Astrocyte (in vitro differentiated cells and primary cell): ENCODE measurements at regions not wholly inside any gene's neighbourhood (a gene's known extent, or its start where the extent isn't known, plus 50 kb on each side); places are given as distances from the start of the nearest gene placed in this dataset.

ENCODE experiments used
- DNase-seq: peaks from one replicate; pipeline ENCODE4 v3.0.0-alpha.2; 2010; ENCODE audit warnings: low read depth
- FAIRE-seq: peaks from 2 replicates; lab custom pipeline; 2011; peaks lifted over from hg19 to GRCh38; lab: Jason Lieb, UNC
- H2AFZ ChIP-seq: 2 replicates; pipeline ENCODE4 v1.6.0; 2012; ENCODE audit warnings: low read depth, low read length, inconsistent platforms
- H3K27ac ChIP-seq: 2 replicates; pipeline ENCODE4 v1.5.1; 2011; ENCODE audit warnings: low read depth, low read length, inconsistent platforms
- H3K27me3 ChIP-seq: 2 replicates; pipeline ENCODE4 v1.6.0; 2011; ENCODE audit warnings: low read length, inconsistent platforms; ENCODE audit not compliant: insufficient read depth
- H3K36me3 ChIP-seq: 2 replicates; pipeline ENCODE4 v1.5.1; 2011; ENCODE audit warnings: low read length, inconsistent platforms; ENCODE audit not compliant: insufficient read depth
- H3K4me1 ChIP-seq: 2 replicates; pipeline ENCODE4 v1.5.1; 2011; ENCODE audit warnings: low read length, inconsistent platforms; ENCODE audit not compliant: insufficient read depth
- H3K4me2 ChIP-seq: 2 replicates; pipeline ENCODE4 v1.6.0; 2012; ENCODE audit warnings: low read length, inconsistent platforms
- H3K4me3 ChIP-seq: 2 replicates; pipeline ENCODE4 v1.5.1; 2011; ENCODE audit warnings: low read depth, mild to moderate bottlenecking, low read length, inconsistent platforms; ENCODE audit not compliant: insufficient read depth
- H3K79me2 ChIP-seq: 2 replicates; pipeline ENCODE4 v1.6.0; 2012; ENCODE audit warnings: mild to moderate bottlenecking, low read length, inconsistent platforms; ENCODE audit not compliant: insufficient read depth
- H3K9ac ChIP-seq: 2 replicates; pipeline ENCODE4 v1.6.0; 2012; ENCODE audit warnings: mild to moderate bottlenecking, low read length, inconsistent platforms
- H3K9me3 ChIP-seq: 2 replicates; pipeline ENCODE4 v1.5.1; 2012; ENCODE audit warnings: low read depth, mild to moderate bottlenecking, low read length, inconsistent platforms; ENCODE audit not compliant: insufficient read depth
- H4K20me1 ChIP-seq: 2 replicates; pipeline ENCODE4 v1.6.0; 2012; ENCODE audit warnings: low read length, inconsistent platforms; ENCODE audit not compliant: insufficient read depth
- H3K27ac Mint-ChIP-seq: one replicate; pipeline ENCODE4 v1.8.0; 2021; ENCODE audit warnings: mild to moderate bottlenecking, mixed read lengths; ENCODE audit not compliant: unreplicated experiment
- H3K27me3 Mint-ChIP-seq: one replicate; pipeline ENCODE4 v1.8.0; 2021; ENCODE audit warnings: low read depth, mixed read lengths; ENCODE audit not compliant: unreplicated experiment
- H3K36me3 Mint-ChIP-seq: one replicate; pipeline ENCODE4 v1.8.0; 2021; ENCODE audit warnings: low read depth, mixed read lengths; ENCODE audit not compliant: unreplicated experiment
- H3K4me1 Mint-ChIP-seq: one replicate; pipeline ENCODE4 v1.8.0; 2021; ENCODE audit warnings: low read depth, mixed read lengths; ENCODE audit not compliant: unreplicated experiment
- H3K4me3 Mint-ChIP-seq: one replicate; pipeline ENCODE4 v1.8.0; 2021; ENCODE audit warnings: mild to moderate bottlenecking, moderate library complexity, mixed read lengths; ENCODE audit not compliant: unreplicated experiment
- H3K9me3 Mint-ChIP-seq: one replicate; pipeline ENCODE4 v1.8.0; 2021; ENCODE audit warnings: mild to moderate bottlenecking, mixed read lengths; ENCODE audit not compliant: unreplicated experiment
- EZH2 ChIP-seq: IDR thresholded peaks from 2 replicates; pipeline ENCODE4 v1.6.1; 2012; ENCODE audit warnings: mild to moderate bottlenecking, low read length, inconsistent platforms; ENCODE audit not compliant: insufficient read depth
- TF ChIP-seq, protein P1 (sequence below): IDR thresholded peaks from 2 replicates; pipeline ENCODE4 v1.5.1; 2011; ENCODE audit warnings: low read depth, mild to moderate bottlenecking, inconsistent platforms, low read length, moderate library complexity; ENCODE audit not compliant: insufficient read depth

DNA sequence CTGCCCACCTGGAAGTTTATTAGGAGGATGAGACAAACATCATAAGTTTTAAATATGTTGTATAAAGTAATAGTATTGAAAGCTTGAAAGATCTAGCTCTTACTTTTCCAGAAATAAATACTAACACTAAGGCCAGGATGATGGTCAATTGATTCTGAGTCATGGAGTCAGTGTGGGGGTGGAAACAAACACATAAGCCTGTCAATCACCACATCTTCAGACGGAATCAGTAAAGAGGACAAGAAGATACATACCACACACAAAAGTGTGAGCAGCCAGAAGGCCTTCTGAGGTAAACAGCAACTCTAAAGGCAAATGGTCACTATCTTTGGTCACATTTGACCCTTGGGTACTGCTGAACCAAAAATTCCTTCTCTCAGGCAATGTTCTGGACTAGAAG is 365.0 kb upstream of the RASGEF1B start:
- H3K4me3 ChIP-seq = no peak overlapping the region
- no peaks in the 10 kb centered on the region for H3K79me2 ChIP-seq
- H3K27me3 ChIP-seq = no peaks in the 10 kb centered on the region
- TF ChIP-seq, protein P1, sequence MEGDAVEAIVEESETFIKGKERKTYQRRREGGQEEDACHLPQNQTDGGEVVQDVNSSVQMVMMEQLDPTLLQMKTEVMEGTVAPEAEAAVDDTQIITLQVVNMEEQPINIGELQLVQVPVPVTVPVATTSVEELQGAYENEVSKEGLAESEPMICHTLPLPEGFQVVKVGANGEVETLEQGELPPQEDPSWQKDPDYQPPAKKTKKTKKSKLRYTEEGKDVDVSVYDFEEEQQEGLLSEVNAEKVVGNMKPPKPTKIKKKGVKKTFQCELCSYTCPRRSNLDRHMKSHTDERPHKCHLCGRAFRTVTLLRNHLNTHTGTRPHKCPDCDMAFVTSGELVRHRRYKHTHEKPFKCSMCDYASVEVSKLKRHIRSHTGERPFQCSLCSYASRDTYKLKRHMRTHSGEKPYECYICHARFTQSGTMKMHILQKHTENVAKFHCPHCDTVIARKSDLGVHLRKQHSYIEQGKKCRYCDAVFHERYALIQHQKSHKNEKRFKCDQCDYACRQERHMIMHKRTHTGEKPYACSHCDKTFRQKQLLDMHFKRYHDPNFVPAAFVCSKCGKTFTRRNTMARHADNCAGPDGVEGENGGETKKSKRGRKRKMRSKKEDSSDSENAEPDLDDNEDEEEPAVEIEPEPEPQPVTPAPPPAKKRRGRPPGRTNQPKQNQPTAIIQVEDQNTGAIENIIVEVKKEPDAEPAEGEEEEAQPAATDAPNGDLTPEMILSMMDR = no peak
- no peak for TF ChIP-seq EZH2
- H3K4me1 Mint-ChIP-seq = peaks cover 1% of the 10 kb centered on the region
- no peak overlapping the region for H3K27ac Mint-ChIP-seq
- no peaks in the 10 kb centered on the region for H3K9me3 ChIP-seq
- H3K4me2 ChIP-seq = no peak overlapping the region
- H3K27ac ChIP-seq = no peak overlapping the region
- H2AFZ ChIP-seq = no peak overlapping the region
- no peaks in the 10 kb centered on the region for H3K36me3 ChIP-seq
- DNase-seq = no peak
- no peaks in the 10 kb centered on the region for H3K4me1 ChIP-seq
- H3K4me3 Mint-ChIP-seq = no peak overlapping the region
- no peaks in the 10 kb centered on the region for H3K27me3 Mint-ChIP-seq
- no peak overlapping the region for H3K9ac ChIP-seq
- no peaks in the 10 kb centered on the region for H3K9me3 Mint-ChIP-seq
- no peaks in the 10 kb centered on the region for H3K36me3 Mint-ChIP-seq
- H4K20me1 ChIP-seq = no peaks in the 10 kb centered on the region
- FAIRE-seq = no peak

DNA sequence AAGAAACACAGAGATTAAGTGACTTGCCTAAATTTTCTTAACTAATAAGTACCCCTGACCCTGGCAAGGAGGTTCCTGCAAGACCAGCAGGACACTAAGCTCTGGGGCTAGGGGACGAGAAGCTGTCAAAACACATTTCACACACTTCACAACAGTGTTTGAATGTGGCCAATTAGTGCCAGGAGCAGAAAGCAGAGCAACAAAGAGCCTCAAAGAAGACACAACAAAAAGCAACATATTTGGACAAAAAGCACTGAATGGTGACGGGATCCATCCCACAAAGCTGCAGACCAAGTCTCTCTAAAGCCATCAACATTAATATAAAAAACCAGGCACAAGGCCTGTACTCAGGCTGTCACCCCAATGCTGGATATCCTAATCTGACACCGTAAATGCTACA is 361.9 kb upstream of the RASGEF1B start:
- no peak for FAIRE-seq
- no peaks in the 10 kb centered on the region for H3K79me2 ChIP-seq

DNA sequence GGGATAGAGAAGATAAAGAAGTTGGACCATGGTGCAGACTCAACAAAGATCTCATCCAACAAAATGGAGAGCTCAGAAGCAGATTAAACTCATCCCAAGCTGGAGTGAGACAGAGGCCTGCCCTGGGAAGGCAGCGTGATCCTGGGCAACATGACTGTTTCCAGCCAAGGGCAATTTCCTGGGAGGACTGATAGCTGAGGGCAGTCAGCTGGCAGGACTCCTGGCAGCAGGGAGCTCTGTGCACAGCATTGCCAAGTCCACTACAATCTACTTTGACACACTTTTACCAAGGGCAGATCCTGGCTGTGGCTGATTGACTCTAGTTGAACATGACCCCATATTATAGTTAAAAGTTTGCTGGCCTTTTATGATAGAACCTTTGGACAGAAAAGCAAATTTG is 357.3 kb upstream of the RASGEF1B start:
- Histone ChIP-seq H3K79me2 (no peaks in the 10 kb centered on the region), H4K20me1 (no peaks in the 10 kb centered on the region), H3K4me3 (no peak overlapping the region), H2AFZ (no peak overlapping the region), H3K36me3 (no peaks in the 10 kb centered on the region), H3K27ac (no peak overlapping the region), H3K27me3 (no peaks in the 10 kb centered on the region), H3K4me2 (no peak overlapping the region), H3K9me3 (no peaks in the 10 kb centered on the region), H3K4me1 (no peaks in the 10 kb centered on the region), H3K9ac (no peak overlapping the region)
- FAIRE-seq = no peak
- Mint-ChIP-seq H3K27me3 (no peaks in the 10 kb centered on the region), H3K4me3 (no peak overlapping the region), H3K4me1 (peaks cover 4% of the 10 kb centered on the region), H3K27ac (no peak overlapping the region), H3K9me3 (peaks cover 1% of the 10 kb centered on the region), H3K36me3 (no peaks in the 10 kb centered on the region)
- no peak for DNase-seq
- TF ChIP-seq EZH2 = no peak
- TF ChIP-seq, protein P1 = no peak

More for the DNA sequence above, 361.9 kb upstream of the RASGEF1B start:
- H3K27me3 ChIP-seq = no peaks in the 10 kb centered on the region
- H3K4me3 Mint-ChIP-seq = no peak overlapping the region
- no peak overlapping the region for H2AFZ ChIP-seq
- no peak overlapping the region for H3K4me2 ChIP-seq
- H3K36me3 ChIP-seq = no peaks in the 10 kb centered on the region
- no peaks in the 10 kb centered on the region for H3K9me3 Mint-ChIP-seq
- H3K4me1 ChIP-seq = no peaks in the 10 kb centered on the region
- no peak overlapping the region for H3K27ac ChIP-seq
- peaks cover 1% of the 10 kb centered on the region for H3K4me1 Mint-ChIP-seq
- H3K27me3 Mint-ChIP-seq = no peaks in the 10 kb centered on the region
- no peaks in the 10 kb centered on the region for H3K36me3 Mint-ChIP-seq
- H3K27ac Mint-ChIP-seq = no peak overlapping the region
- no peak for TF ChIP-seq EZH2
- TF ChIP-seq, protein P1 = no peak
- DNase-seq = no peak
- no peaks in the 10 kb centered on the region for H4K20me1 ChIP-seq
- H3K4me3 ChIP-seq = no peak overlapping the region
- no peak overlapping the region for H3K9ac ChIP-seq
- H3K9me3 ChIP-seq = no peaks in the 10 kb centered on the region
